ENCODE measurements at regions not wholly inside any gene's neighbourhood (a gene's known extent, or its start where the extent isn't known, plus 50 kb on each side); places are given as distances from the start of the nearest gene placed in this dataset.
A peak's percentile ranks its signal among the peaks of the same experiment; 100 is the strongest.

- DNase-seq (ENCODE audit: low spot score in 2 of 2): no peak
- Histone ChIP-seq H3K4me1 (peaks cover 0 to 8% of the 10 kb centered on the region in 2 donors), H3K4me3 (no peak overlapping the region), H3K27me3 (no peaks in the 10 kb centered on the region), H3K9me3 (no peaks in the 10 kb centered on the region), H3K27ac (no peak overlapping the region), H3K36me3 (no peaks in the 10 kb centered on the region)
- TF ChIP-seq CTCF (IDR thresholded peaks at IDR 0.05): no peak
- intact Hi-C loops (cut with DNase I): no loop called here
Measured at GRCh38 chr4:147093206-147093605, 147.5 kb upstream of the TTC29 start.

- Histone ChIP-seq H3K9me3 (no peaks in the 10 kb centered on the region), H3K4me1 (peaks cover 0 to 8% of the 10 kb centered on the region in 2 donors), H3K36me3 (no peaks in the 10 kb centered on the region), H3K27ac (no peak overlapping the region), H3K4me3 (no peak overlapping the region), H3K27me3 (no peaks in the 10 kb centered on the region)
- intact Hi-C loops (cut with DNase I): no loop called here
- no peak for TF ChIP-seq CTCF (IDR thresholded peaks at IDR 0.05)
- no peak for DNase-seq (ENCODE audit: low spot score in 2 of 2)
Measured at GRCh38 chr4:147094238-147094637, 148.6 kb upstream of the TTC29 start.

GRCh38 chr4:147096667-147097604, 151.3 kb upstream of the TTC29 start:
- no peak for DNase-seq (ENCODE audit: low spot score in 2 of 2)
- peaks cover 0 to 8% of the 10 kb centered on the region in 2 donors for H3K4me1 ChIP-seq
- intact Hi-C loops (cut with DNase I): loop anchor here (1.0 to 5.0 kb wide), 3 partner anchors 45 to 755 kb away; no protein-coding TSS in a partner anchor
- H3K4me3 ChIP-seq: no peak overlapping the region
- no peaks in the 10 kb centered on the region for H3K9me3 ChIP-seq
- no peak overlapping the region for H3K27ac ChIP-seq
- TF ChIP-seq CTCF (IDR thresholded peaks at IDR 0.05): peak; percentile 54 to 76 (median 58)
- no peaks in the 10 kb centered on the region for H3K36me3 ChIP-seq
- no peaks in the 10 kb centered on the region for H3K27me3 ChIP-seq

GRCh38 chr4:147101678-147102077, 156.0 kb upstream of the TTC29 start:
- H3K4me3 ChIP-seq: no peak overlapping the region
- TF ChIP-seq CTCF (IDR thresholded peaks at IDR 0.05): no peak
- H3K9me3 ChIP-seq: no peaks in the 10 kb centered on the region
- no peaks in the 10 kb centered on the region for H3K36me3 ChIP-seq
- no peak for DNase-seq (ENCODE audit: low spot score in 2 of 2)
- H3K4me1 ChIP-seq: peaks cover 0 to 22% of the 10 kb centered on the region in 2 donors
- intact Hi-C loops (cut with DNase I): loop anchor here (2.0 to 10.0 kb wide), 6 partner anchors 157 to 1365 kb away; partner anchors contain the start of genes EDNRA, LSM6, NR3C2 and SLC10A7
- H3K27me3 ChIP-seq: no peaks in the 10 kb centered on the region
- H3K27ac ChIP-seq: no peak overlapping the region

- no peak for TF ChIP-seq CTCF (IDR thresholded peaks at IDR 0.05)
- Histone ChIP-seq H3K4me1 (peaks cover 0 to 14% of the 10 kb centered on the region in 2 donors), H3K36me3 (no peaks in the 10 kb centered on the region), H3K4me3 (no peak overlapping the region), H3K27me3 (no peaks in the 10 kb centered on the region), H3K9me3 (no peaks in the 10 kb centered on the region), H3K27ac (peak overlapping the region in 1 of 2 donors; percentile 78)
- intact Hi-C loops (cut with DNase I): loop anchor here (2.0 to 10.0 kb wide), 6 partner anchors 158 to 1366 kb away; partner anchors contain the start of genes EDNRA, LSM6, NR3C2 and SLC10A7
- DNase-seq (ENCODE audit: low spot score in 2 of 2): no peak
Measured at GRCh38 chr4:147102596-147102995, 156.9 kb upstream of the TTC29 start.

Measured in ascending aorta (tissue), 2 donors.